HEK293T (cell line): ENCODE measurements at regions not wholly inside any gene's neighbourhood (a gene's known extent, or its start where the extent isn't known, plus 50 kb on each side); places are given as distances from the start of the nearest gene placed in this dataset.
"Not testable (repeated sequence)": the region's sequence is repeated elsewhere in the genome, so short reads cannot be mapped to it uniquely, and the experiment has no call there.

Experiments used
- CTCF ChIA-PET: fragments of 350-600 bp; formaldehyde crosslinking; extraction: SDS; loops from one replicate; lab custom pipeline; 2021; ENCODE audit warnings: antibody characterized with exemption, inconsistent platforms; lab: Yijun Ruan, JAX
- POLR2A ChIA-PET: fragments of 350-600 bp; formaldehyde crosslinking; extraction: SDS; loops from one replicate; lab custom pipeline; 2020; ENCODE audit warnings: antibody characterized with exemption, inconsistent platforms; lab: Yijun Ruan, JAX
- DNase-seq: peaks from one replicate; pipeline ENCODE4 v3.0.0; 2012; ENCODE audit warnings: mixed read lengths; ENCODE audit errors: extremely low spot score
- ARNT ChIP-seq: fragments of 450-650 bp; IDR thresholded peaks from 2 replicates; pipeline ENCODE4 v1.6.1; 2017; ENCODE audit warnings: mild to moderate bottlenecking
- BHLHE40 ChIP-seq: fragments of 450-650 bp; IDR thresholded peaks from 2 replicates; pipeline ENCODE4 v1.6.1; 2016; ENCODE audit warnings: mild to moderate bottlenecking, moderate library complexity, borderline replicate concordance
- CTBP1 ChIP-seq: fragments of 450-650 bp; IDR thresholded peaks from 2 replicates; pipeline ENCODE4 v1.6.1; 2016; ENCODE audit warnings: borderline replicate concordance
- ELF4 ChIP-seq: fragments of 450-650 bp; IDR thresholded peaks from 2 replicates; pipeline ENCODE4 v1.6.1; 2017; ENCODE audit warnings: antibody characterized with exemption
- FOXA1 ChIP-seq: fragments of 450-650 bp; IDR thresholded peaks from 2 replicates; pipeline ENCODE4 v1.6.1; 2016; ENCODE audit warnings: mild to moderate bottlenecking
- FOXK2 ChIP-seq: fragments of 450-650 bp; IDR thresholded peaks from 2 replicates; pipeline ENCODE4 v1.6.1; 2016; ENCODE audit warnings: mild to moderate bottlenecking
- FOXM1 ChIP-seq: fragments of 450-650 bp; IDR thresholded peaks from 2 replicates; pipeline ENCODE4 v1.6.1; 2017; ENCODE audit warnings: mild to moderate bottlenecking, borderline replicate concordance
- HDGF ChIP-seq: fragments of 450-650 bp; IDR thresholded peaks from 2 replicates; pipeline ENCODE4 v1.6.1; 2017; ENCODE audit warnings: antibody characterized with exemption, borderline replicate concordance
- L3MBTL2 ChIP-seq: fragments of 450-650 bp; conservative IDR thresholded peaks from 2 replicates; pipeline ENCODE4 v1.6.1; 2016; ENCODE audit warnings: mild to moderate bottlenecking
- LEF1 ChIP-seq: fragments of 450-650 bp; IDR thresholded peaks from 2 replicates; pipeline ENCODE4 v1.6.1; 2017; ENCODE audit warnings: mild to moderate bottlenecking, borderline replicate concordance
- NFRKB ChIP-seq: fragments of 450-650 bp; IDR thresholded peaks from 2 replicates; pipeline ENCODE4 v1.6.1; 2016; ENCODE audit warnings: mild to moderate bottlenecking, moderate library complexity
- SP1 ChIP-seq: fragments of 450-650 bp; IDR thresholded peaks from 2 replicates; pipeline ENCODE4 v1.6.1; 2017
- SUZ12 ChIP-seq: fragments of 450-650 bp; IDR thresholded peaks from 2 replicates; pipeline ENCODE4 v1.6.1; 2016; ENCODE audit warnings: mild to moderate bottlenecking
- TARDBP ChIP-seq: fragments of 450-650 bp; IDR thresholded peaks from 2 replicates; pipeline ENCODE4 v1.6.1; 2016
- ZNF384 ChIP-seq: fragments of 450-650 bp; IDR thresholded peaks from 2 replicates; pipeline ENCODE4 v1.6.1; 2016
- TF ChIP-seq, protein P1 (sequence below): fragments of 450-650 bp; IDR thresholded peaks from 2 replicates; pipeline ENCODE4 v1.6.1; 2016

DNA sequence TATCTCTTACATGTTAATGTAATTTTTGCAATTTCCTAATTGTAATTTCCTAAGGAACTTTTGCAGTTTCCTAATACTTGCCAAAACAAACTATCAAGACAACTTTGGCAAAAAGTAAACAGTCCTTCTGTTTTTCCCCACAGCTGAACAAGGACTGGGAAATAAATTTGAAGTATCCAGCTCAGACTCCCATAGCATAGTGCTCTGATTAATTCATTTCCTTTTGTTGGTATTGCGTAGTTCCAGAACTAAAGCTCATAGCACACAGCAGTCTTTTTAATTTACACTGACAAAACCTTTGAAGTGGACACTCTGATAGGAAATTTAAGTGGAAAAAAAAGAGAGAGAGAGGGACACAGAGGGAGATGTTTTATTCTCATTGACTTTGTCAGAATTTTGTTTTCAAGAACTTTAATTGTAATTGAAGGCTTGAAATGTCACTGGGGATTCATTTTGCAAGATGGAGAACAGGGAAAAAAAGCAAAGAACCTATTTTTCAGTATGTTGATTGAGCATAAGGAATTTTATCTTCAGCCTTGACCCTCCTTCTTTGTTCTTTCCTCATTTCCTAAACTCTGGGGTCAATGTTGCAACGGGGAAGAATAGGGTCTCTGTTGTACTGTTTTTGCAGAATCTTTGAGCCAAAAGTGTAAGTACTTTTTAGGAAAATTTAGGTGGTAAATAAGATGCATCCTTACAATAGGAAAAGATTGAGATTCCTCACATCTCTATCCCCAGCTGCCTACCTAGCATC, 232.2 kb upstream of the NPSR1 start:
- TF ChIP-seq, protein P1, sequence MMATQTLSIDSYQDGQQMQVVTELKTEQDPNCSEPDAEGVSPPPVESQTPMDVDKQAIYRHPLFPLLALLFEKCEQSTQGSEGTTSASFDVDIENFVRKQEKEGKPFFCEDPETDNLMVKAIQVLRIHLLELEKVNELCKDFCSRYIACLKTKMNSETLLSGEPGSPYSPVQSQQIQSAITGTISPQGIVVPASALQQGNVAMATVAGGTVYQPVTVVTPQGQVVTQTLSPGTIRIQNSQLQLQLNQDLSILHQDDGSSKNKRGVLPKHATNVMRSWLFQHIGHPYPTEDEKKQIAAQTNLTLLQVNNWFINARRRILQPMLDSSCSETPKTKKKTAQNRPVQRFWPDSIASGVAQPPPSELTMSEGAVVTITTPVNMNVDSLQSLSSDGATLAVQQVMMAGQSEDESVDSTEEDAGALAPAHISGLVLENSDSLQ: no peak
- no peak for TF ChIP-seq FOXM1
- TF ChIP-seq LEF1: no peak
- no peak for TF ChIP-seq FOXA1
- no peak for TF ChIP-seq FOXK2
- no peak for TF ChIP-seq ZNF384
- no peak for TF ChIP-seq SUZ12
- TF ChIP-seq L3MBTL2: no peak
- no peak for TF ChIP-seq ELF4
- no peak for TF ChIP-seq HDGF
- no peak for TF ChIP-seq SP1
- no peak for TF ChIP-seq ARNT
- TF ChIP-seq TARDBP: no peak
- TF ChIP-seq CTBP1: no peak
- no peak for TF ChIP-seq NFRKB
- no peak for TF ChIP-seq BHLHE40
- POLR2A ChIA-PET: no interaction called here
- CTCF ChIA-PET: interaction anchor here (1.3 kb wide), 1 partner anchor 105 kb away, joined by 4 read pairs; no protein-coding TSS in a partner anchor
- DNase-seq: no peak

DNA sequence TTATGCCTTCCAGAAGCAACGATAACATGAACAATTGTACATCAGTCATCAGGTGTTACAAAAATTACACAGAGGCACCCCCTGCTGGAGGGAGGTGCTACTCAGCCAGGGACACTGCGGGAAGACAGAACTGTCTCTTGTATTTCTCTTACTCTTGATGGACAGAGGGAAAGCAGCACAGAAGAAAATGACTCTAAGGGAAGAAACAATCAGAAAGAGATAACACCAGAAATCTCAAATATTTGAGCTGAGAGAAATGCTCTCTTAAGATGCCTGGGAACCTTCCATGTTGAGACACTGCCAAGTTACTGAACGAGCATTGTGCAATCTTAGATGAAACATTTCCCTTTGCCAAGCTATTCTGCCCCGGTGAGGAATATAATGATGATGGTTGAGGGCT, 227.6 kb upstream of the NPSR1 start:
- CTCF ChIA-PET: no interaction called here
- DNase-seq: peak; percentile 10
- POLR2A ChIA-PET: no interaction called here
- TF ChIP-seq TARDBP (no peak), L3MBTL2 (no peak), BHLHE40 (no peak), NFRKB (no peak), SUZ12 (no peak), FOXA1 (no peak)

DNA sequence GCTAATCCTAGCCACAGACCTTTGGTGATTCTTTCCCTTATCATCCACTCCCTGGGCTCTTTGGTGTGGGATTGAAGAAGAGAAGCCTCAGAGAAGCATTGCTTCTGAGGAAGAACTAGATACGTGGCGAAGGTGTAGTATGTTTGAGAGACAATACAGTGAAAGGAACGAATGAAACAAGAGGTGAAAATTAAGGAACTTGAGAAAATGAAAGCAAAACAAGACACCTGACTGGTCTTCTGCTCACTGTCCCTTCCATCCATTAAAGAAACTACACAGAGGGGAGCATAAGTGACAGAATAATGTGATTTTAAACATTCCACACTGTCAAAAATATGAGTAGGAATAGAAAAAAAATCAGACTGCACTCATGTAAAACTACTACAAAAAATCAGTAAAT, 219.6 kb upstream of the NPSR1 start:
- no peak for TF ChIP-seq BHLHE40
- no peak for TF ChIP-seq ARNT
- TF ChIP-seq, protein P1: no peak
- TF ChIP-seq HDGF: no peak
- TF ChIP-seq NFRKB: no peak
- no peak for TF ChIP-seq FOXM1
- no peak for TF ChIP-seq SP1
- TF ChIP-seq ZNF384: no peak
- no peak for TF ChIP-seq ELF4
- no peak for TF ChIP-seq LEF1
- no peak for TF ChIP-seq L3MBTL2
- TF ChIP-seq FOXK2: no peak
- TF ChIP-seq SUZ12: no peak
- TF ChIP-seq TARDBP: no peak
- POLR2A ChIA-PET: no interaction called here
- CTCF ChIA-PET: no interaction called here
- DNase-seq: no peak

DNA sequence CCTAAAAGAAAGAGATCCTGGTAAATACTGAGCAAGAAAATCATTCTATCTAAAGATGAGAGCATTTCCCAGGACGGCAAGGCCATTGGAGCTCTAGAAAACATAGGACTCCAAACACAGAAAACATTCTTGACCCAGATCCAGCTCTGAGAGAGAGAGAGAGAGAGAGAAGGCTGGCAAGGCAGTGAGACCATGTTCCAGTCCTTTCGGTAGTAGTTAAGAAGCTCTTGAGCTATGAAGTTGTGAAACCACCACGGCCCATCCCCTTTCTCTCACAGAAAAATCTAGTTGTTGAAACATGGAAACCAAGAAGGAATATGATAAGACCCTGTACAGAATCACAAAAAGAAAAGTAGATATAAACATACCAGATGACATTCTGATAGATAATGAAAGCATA, 212.4 kb upstream of the NPSR1 start:
- ChIA-PET POLR2A (no interaction called here), CTCF (no interaction called here)
- no peak for TF ChIP-seq FOXM1
- no peak for TF ChIP-seq NFRKB
- no peak for TF ChIP-seq ELF4
- no peak for TF ChIP-seq L3MBTL2
- TF ChIP-seq ZNF384: no peak
- TF ChIP-seq, protein P1: no peak
- no peak for TF ChIP-seq FOXK2
- TF ChIP-seq ARNT: no peak
- TF ChIP-seq LEF1: no peak
- TF ChIP-seq CTBP1: no peak
- TF ChIP-seq SP1: no peak
- no peak for TF ChIP-seq FOXA1
- DNase-seq: no peak

- DNase-seq, POLR2A ChIA-PET: not testable (repeated sequence)
- CTCF ChIA-PET: interaction anchor here (0.6 kb wide), 1 partner anchor 212 kb away, joined by 3 read pairs; no protein-coding TSS in a partner anchor
These were observed 209.5 kb upstream of the NPSR1 start for GRCh38 chr7:34448531-34448930.

DNA sequence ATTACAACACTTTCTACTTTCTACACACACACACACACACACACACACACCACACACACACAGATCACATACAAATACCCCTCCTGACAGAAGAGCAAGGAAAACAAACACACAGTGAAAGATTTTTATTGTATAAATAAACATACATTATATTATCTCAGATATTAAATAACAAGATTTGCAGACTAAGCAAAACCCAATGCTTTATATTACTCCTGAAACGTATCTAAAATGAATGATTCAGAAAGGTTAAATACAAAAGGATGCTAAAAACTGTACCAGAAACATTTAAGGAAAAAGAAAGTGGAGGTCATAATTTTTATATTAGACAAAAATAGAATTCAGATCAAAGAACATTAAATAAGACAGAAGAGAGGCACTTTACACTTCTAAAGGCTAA, 208.3 kb upstream of the NPSR1 start:
- ChIA-PET CTCF (no interaction called here), POLR2A (no interaction called here)
- no peak for TF ChIP-seq NFRKB
- TF ChIP-seq ARNT: no peak
- TF ChIP-seq ELF4: no peak
- TF ChIP-seq SP1: no peak
- TF ChIP-seq BHLHE40: no peak
- TF ChIP-seq SUZ12: no peak
- TF ChIP-seq, protein P1: no peak
- no peak for TF ChIP-seq FOXM1
- no peak for TF ChIP-seq FOXK2
- TF ChIP-seq CTBP1: no peak
- TF ChIP-seq L3MBTL2: no peak
- no peak for TF ChIP-seq HDGF
- no peak for TF ChIP-seq LEF1
- TF ChIP-seq FOXA1: no peak
- DNase-seq: no peak
